ENCODE measurements at regions not wholly inside any gene's neighbourhood (a gene's known extent, or its start where the extent isn't known, plus 50 kb on each side); places are given as distances from the start of the nearest gene placed in this dataset.

DNA sequence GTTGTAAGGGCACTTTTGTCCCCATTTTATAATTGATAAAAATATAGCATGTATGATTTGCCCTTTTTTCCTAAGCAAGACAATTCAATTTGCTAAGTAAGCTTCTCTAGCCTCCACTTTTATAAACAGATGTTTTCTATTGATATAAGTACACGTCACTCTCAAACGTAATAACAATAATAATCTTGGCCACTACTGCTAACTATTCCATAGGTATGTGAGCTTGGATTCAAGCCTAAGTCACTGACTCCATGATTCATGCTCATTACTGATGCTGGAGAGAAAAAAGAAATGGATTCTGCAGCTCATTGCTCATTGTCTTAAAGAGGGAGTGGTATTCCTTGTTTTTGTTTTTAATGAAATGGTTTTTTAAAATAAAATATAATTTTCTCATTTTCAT, 661.0 kb downstream of the GALC start:
- DNase-seq (ENCODE audit: low read depth, low spot score) (no peak), FAIRE-seq (no peak)
- dilution Hi-C loops (cut with MboI; ENCODE audit: extremely low pct_ligation_motif_present, low sequenced_read_pairs) = no loop called here
- no peak for TF ChIP-seq MYC (IDR thresholded peaks at IDR 0.05; ENCODE audit: low read depth, low read length)
- TF ChIP-seq POLR2AphosphoS5 (IDR thresholded peaks at IDR 0.05; ENCODE audit: insufficient read depth, low read depth, low read length) = no peak
- TF ChIP-seq POLR2A (IDR thresholded peaks at IDR 0.05; ENCODE audit: low read depth, low read length) = no peak
- no peak for TF ChIP-seq EZH2 (IDR thresholded peaks at IDR 0.05; ENCODE audit: borderline replicate concordance, low read depth, low read length, severe bottlenecking)
- TF ChIP-seq, protein P1, sequence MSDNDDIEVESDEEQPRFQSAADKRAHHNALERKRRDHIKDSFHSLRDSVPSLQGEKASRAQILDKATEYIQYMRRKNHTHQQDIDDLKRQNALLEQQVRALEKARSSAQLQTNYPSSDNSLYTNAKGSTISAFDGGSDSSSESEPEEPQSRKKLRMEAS (IDR thresholded peaks at IDR 0.05; ENCODE audit: insufficient read depth, insufficient read length) = no peak
- TF ChIP-seq, protein P2, sequence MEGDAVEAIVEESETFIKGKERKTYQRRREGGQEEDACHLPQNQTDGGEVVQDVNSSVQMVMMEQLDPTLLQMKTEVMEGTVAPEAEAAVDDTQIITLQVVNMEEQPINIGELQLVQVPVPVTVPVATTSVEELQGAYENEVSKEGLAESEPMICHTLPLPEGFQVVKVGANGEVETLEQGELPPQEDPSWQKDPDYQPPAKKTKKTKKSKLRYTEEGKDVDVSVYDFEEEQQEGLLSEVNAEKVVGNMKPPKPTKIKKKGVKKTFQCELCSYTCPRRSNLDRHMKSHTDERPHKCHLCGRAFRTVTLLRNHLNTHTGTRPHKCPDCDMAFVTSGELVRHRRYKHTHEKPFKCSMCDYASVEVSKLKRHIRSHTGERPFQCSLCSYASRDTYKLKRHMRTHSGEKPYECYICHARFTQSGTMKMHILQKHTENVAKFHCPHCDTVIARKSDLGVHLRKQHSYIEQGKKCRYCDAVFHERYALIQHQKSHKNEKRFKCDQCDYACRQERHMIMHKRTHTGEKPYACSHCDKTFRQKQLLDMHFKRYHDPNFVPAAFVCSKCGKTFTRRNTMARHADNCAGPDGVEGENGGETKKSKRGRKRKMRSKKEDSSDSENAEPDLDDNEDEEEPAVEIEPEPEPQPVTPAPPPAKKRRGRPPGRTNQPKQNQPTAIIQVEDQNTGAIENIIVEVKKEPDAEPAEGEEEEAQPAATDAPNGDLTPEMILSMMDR (IDR thresholded peaks at IDR 0.05; ENCODE audit: extremely low read depth in 1 of 2, insufficient read depth in 1 of 2, low read depth in 1 of 2, low read length in 2 of 2) = no peak
- TF ChIP-seq GATA2 (IDR thresholded peaks at IDR 0.05; ENCODE audit: insufficient read depth, insufficient read length, low read depth, low read length) = no peak
- no peak for TF ChIP-seq JUN (IDR thresholded peaks at IDR 0.05; ENCODE audit: borderline replicate concordance, insufficient read depth, insufficient read length, low read depth)
- TF ChIP-seq FOS (IDR thresholded peaks at IDR 0.05; ENCODE audit: borderline replicate concordance, insufficient read depth, low read length) = no peak
- POLR2A ChIA-PET = no interaction called here
- intact Hi-C loops (cut with micrococcal nuclease) = no loop called here
- no peaks in the 10 kb centered on the region for H4K20me1 ChIP-seq (replicated peaks; ENCODE audit: control insufficient read depth, extremely low read depth, insufficient read depth, low read length)
- no TSS peak for BruUV-seq (replicated peaks)
- H3K9me1 ChIP-seq (replicated peaks; ENCODE audit: control insufficient read depth, extremely low read depth, insufficient read depth, low read length) = no peaks in the 10 kb centered on the region
- no peaks in the 10 kb centered on the region for H3K27me3 ChIP-seq (ENCODE audit: control insufficient read depth in 2 of 2, insufficient read depth in 2 of 2, low read length in 2 of 2)
- CTCF ChIA-PET = no interaction called here
- H3K4me2 ChIP-seq (ENCODE audit: insufficient read depth, low read length) = no peak overlapping the region
- no peak overlapping the region for H3K4me3 ChIP-seq (replicated peaks in 1 of 3; ENCODE audit: insufficient read depth in 1 of 3, low read depth in 1 of 3, low read length in 3 of 3)
- H2AFZ ChIP-seq (ENCODE audit: low read depth, low read length) = no peak overlapping the region
- H3K4me1 ChIP-seq (ENCODE audit: control insufficient read depth, extremely low read depth, insufficient read depth, low read length) = no peaks in the 10 kb centered on the region
- no peak overlapping the region for H3K27ac ChIP-seq (ENCODE audit: insufficient read depth, low read depth, low read length)
- no peaks in the 10 kb centered on the region for H3K36me3 ChIP-seq (ENCODE audit: control insufficient read depth in 2 of 2, extremely low read depth in 1 of 2, insufficient read depth in 2 of 2, low read length in 2 of 2)
- H3K9me3 ChIP-seq (replicated peaks; ENCODE audit: control insufficient read depth, insufficient read depth, low read length) = peaks cover 8% of the 10 kb centered on the region
- no peak overlapping the region for H3K9ac ChIP-seq (replicated peaks; ENCODE audit: extremely low read depth, insufficient read depth, low read length)
- no peaks in the 10 kb centered on the region for H3K79me2 ChIP-seq (ENCODE audit: control insufficient read depth, insufficient read depth, low read length)
